K562 (cell line): ENCODE measurements at regions not wholly inside any gene's neighbourhood (a gene's known extent, or its start where the extent isn't known, plus 50 kb on each side); places are given as distances from the start of the nearest gene placed in this dataset.

ENCODE experiments used
- CBX3 ChIP-seq, 2 experiments: IDR thresholded peaks; 1 replicate in 1 of 2; 2 replicates in 1 of 2; pipeline ENCODE4 v1.6.1; 2012; ENCODE audit warnings: inconsistent platforms in 2 of 2, low read length in 2 of 2, borderline replicate concordance in 1 of 2, control low read depth in 1 of 2
- CEBPB ChIP-seq: fragments of 450-650 bp; IDR thresholded peaks from 2 replicates; pipeline ENCODE4 v1.6.1; 2016; ENCODE audit warnings: missing genetic modification characterization, missing compliant biosample characterization
- CXXC5 ChIP-seq: fragments of 250-450 bp; sonication (Bioruptor Pico); IDR thresholded peaks from 2 replicates; pipeline ENCODE4 v1.8.0; 2022; ENCODE audit warnings: inconsistent platforms, mild to moderate bottlenecking, moderate library complexity
- FOXA3 ChIP-seq, 2 experiments: fragments of 450-650 bp in 1 of 2; sonication (generic) in 1 of 2; formaldehyde crosslinking; IDR thresholded peaks in 1 of 2; conservative IDR thresholded peaks in 1 of 2; 2 replicates each; pipeline versions ENCODE4 v1.4.0 to v1.8.0; 2020 to 2022; ENCODE audit warnings: mild to moderate bottlenecking in 2 of 2, missing genetic modification reagents in 1 of 2
- MAX ChIP-seq: sonication (generic); formaldehyde crosslinking; IDR thresholded peaks from 2 replicates; pipeline ENCODE4 v1.9.0; 2022; ENCODE audit warnings: mild to moderate bottlenecking, missing genetic modification reagents
- MXI1 ChIP-seq: IDR thresholded peaks from 2 replicates; pipeline ENCODE4 v1.6.1; 2011; ENCODE audit warnings: low read depth, mild to moderate bottlenecking, improper control_type of control experiment, low read length
- RAD21 ChIP-seq, 2 experiments: fragments of 250-450 bp in 1 of 2; fragments of 450-650 bp in 1 of 2; sonication (Bioruptor Pico) in 1 of 2; formaldehyde crosslinking in 1 of 2; IDR thresholded peaks in 1 of 2; conservative IDR thresholded peaks in 1 of 2; 2 replicates each; pipeline versions ENCODE4 v1.4.0 to v1.8.0; 2020 to 2022; ENCODE audit warnings: mild to moderate bottlenecking in 2 of 2, moderate library complexity in 1 of 2
- SPI1 ChIP-seq: IDR thresholded peaks from 2 replicates; pipeline ENCODE4 v1.6.1; 2011; ENCODE audit warnings: low read depth, low read length, control low read depth, borderline replicate concordance
- SRSF1 ChIP-seq: fragments of 200-400 bp; formaldehyde crosslinking; IDR thresholded peaks from 2 replicates; pipeline ENCODE4 v1.6.1; 2017; ENCODE audit warnings: mild to moderate bottlenecking, low read depth, low read length, moderate library complexity
- ZNF41 ChIP-seq: fragments of 250-450 bp; sonication (Bioruptor Pico); conservative IDR thresholded peaks from 2 replicates; pipeline ENCODE4 v1.4.0; 2020; ENCODE audit warnings: mild to moderate bottlenecking
- ZNF507 ChIP-seq: conservative IDR thresholded peaks from 2 replicates; pipeline ENCODE4 v1.6.1; 2017; ENCODE audit warnings: missing genetic modification characterization, missing compliant biosample characterization
- TF ChIP-seq, protein P1 (sequence below), 3 experiments: IDR thresholded peaks in 2 of 3; conservative IDR thresholded peaks in 1 of 3; 2 replicates each; pipeline ENCODE4 v1.5.1; 2011 to 2012; ENCODE audit warnings: low read length in 3 of 3, mild to moderate bottlenecking in 3 of 3, control low read depth in 2 of 3, improper control_type of control experiment in 1 of 3, inconsistent platforms in 1 of 3, low read depth in 1 of 3, mixed read lengths in 1 of 3, moderate library complexity in 1 of 3; ENCODE audit not compliant: insufficient read depth in 2 of 3
- TF ChIP-seq, protein P2 (sequence below): fragments of 450-650 bp; formaldehyde crosslinking; IDR thresholded peaks from 2 replicates; pipeline ENCODE4 v1.4.0; 2020; ENCODE audit warnings: mild to moderate bottlenecking, moderate library complexity

- TF ChIP-seq SPI1 = no peak
- no peak for TF ChIP-seq ZNF507
- TF ChIP-seq CEBPB (tag) = no peak
- TF ChIP-seq MXI1 = no peak
- TF ChIP-seq, protein P1, sequence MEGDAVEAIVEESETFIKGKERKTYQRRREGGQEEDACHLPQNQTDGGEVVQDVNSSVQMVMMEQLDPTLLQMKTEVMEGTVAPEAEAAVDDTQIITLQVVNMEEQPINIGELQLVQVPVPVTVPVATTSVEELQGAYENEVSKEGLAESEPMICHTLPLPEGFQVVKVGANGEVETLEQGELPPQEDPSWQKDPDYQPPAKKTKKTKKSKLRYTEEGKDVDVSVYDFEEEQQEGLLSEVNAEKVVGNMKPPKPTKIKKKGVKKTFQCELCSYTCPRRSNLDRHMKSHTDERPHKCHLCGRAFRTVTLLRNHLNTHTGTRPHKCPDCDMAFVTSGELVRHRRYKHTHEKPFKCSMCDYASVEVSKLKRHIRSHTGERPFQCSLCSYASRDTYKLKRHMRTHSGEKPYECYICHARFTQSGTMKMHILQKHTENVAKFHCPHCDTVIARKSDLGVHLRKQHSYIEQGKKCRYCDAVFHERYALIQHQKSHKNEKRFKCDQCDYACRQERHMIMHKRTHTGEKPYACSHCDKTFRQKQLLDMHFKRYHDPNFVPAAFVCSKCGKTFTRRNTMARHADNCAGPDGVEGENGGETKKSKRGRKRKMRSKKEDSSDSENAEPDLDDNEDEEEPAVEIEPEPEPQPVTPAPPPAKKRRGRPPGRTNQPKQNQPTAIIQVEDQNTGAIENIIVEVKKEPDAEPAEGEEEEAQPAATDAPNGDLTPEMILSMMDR (IDR thresholded peaks at IDR 0.05 in 2 of 3, conservative IDR thresholded peaks at IDR 0.05 in 1 of 3; ENCODE audit: insufficient read depth in 2 of 3, low read depth in 1 of 3, low read length in 3 of 3) = no peak
- no peak for TF ChIP-seq CXXC5
- no peak for TF ChIP-seq FOXA3 (CRISPR knock-in tag; conservative IDR thresholded peaks at IDR 0.05 in 1 of 2, IDR thresholded peaks at IDR 0.05 in 1 of 2)
- TF ChIP-seq RAD21 (CRISPR knock-in tag; conservative IDR thresholded peaks at IDR 0.05 in 1 of 2, IDR thresholded peaks at IDR 0.05 in 1 of 2) = no peak
- no peak for TF ChIP-seq MAX
- TF ChIP-seq, protein P2, sequence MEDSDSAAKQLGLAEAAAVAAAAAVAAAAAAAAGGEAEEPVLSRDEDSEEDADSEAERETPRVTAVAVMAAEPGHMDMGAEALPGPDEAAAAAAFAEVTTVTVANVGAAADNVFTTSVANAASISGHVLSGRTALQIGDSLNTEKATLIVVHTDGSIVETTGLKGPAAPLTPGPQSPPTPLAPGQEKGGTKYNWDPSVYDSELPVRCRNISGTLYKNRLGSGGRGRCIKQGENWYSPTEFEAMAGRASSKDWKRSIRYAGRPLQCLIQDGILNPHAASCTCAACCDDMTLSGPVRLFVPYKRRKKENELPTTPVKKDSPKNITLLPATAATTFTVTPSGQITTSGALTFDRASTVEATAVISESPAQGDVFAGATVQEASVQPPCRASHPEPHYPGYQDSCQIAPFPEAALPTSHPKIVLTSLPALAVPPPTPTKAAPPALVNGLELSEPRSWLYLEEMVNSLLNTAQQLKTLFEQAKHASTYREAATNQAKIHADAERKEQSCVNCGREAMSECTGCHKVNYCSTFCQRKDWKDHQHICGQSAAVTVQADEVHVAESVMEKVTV (CRISPR knock-in tag) = no peak
- TF ChIP-seq ZNF41 = no peak
- no peak for TF ChIP-seq SRSF1
- no peak for TF ChIP-seq CBX3 (IDR thresholded peaks at IDR 0.05; ENCODE audit: borderline replicate concordance in 1 of 2, low read length in 2 of 2)
These were observed 131.7 kb upstream of the COL21A1 start for GRCh38 chr6:56378966-56379585.
